Choroid plexus epithelial cell (primary cell): ENCODE measurements at regions not wholly inside any gene's neighbourhood (a gene's known extent, or its start where the extent isn't known, plus 50 kb on each side); places are given as distances from the start of the nearest gene placed in this dataset.
A peak's percentile ranks its signal among the peaks of the same experiment; 100 is the strongest.

Source experiments
- DNase-seq: peaks from one replicate; pipeline ENCODE4 v3.0.0-alpha.2; 2010; ENCODE audit warnings: low read depth
- H3K4me3 ChIP-seq: 2 replicates; pipeline ENCODE4 v1.5.1; 2011; ENCODE audit warnings: low read depth, mild to moderate bottlenecking, control low read depth, low read length, moderate library complexity
- CTCF ChIP-seq: conservative IDR thresholded peaks from 2 replicates; pipeline ENCODE4 v1.5.1; 2011; ENCODE audit warnings: low read depth, mild to moderate bottlenecking, control low read depth, inconsistent platforms, low read length, moderate library complexity

- H3K4me3 ChIP-seq = no peak overlapping the region
- DNase-seq = no peak
- no peak for TF ChIP-seq CTCF
These were observed 504.2 kb upstream of the MBL2 start for GRCh38 chr10:53276797-53277196.

- TF ChIP-seq CTCF = no peak
- H3K4me3 ChIP-seq = no peak overlapping the region
- DNase-seq = no peak
These were observed 496.9 kb upstream of the MBL2 start for GRCh38 chr10:53269482-53269881.

- no peak for TF ChIP-seq CTCF
- no peak overlapping the region for H3K4me3 ChIP-seq
- DNase-seq = no peak
These were observed 487.6 kb upstream of the MBL2 start for GRCh38 chr10:53260213-53260612.

- H3K4me3 ChIP-seq = no peak overlapping the region
- peak; percentile 1 for DNase-seq
- no peak for TF ChIP-seq CTCF
These were observed 484.0 kb upstream of the MBL2 start for GRCh38 chr10:53256623-53257022.

- DNase-seq = no peak
- TF ChIP-seq CTCF = no peak
- H3K4me3 ChIP-seq = no peak overlapping the region
These were observed 483.1 kb upstream of the MBL2 start for GRCh38 chr10:53255661-53256205.

GRCh38 chr10:53253221-53253620, 480.6 kb upstream of the MBL2 start:
- DNase-seq = no peak
- no peak for TF ChIP-seq CTCF
- H3K4me3 ChIP-seq = no peak overlapping the region

- TF ChIP-seq CTCF = no peak
- DNase-seq = no peak
- H3K4me3 ChIP-seq = no peak overlapping the region
These were observed 467.3 kb upstream of the MBL2 start for GRCh38 chr10:53239873-53240272.
